T-helper 1 cell treated with Interleukin-12 subunit alpha and Interleukin-12 subunit beta and Interleukin-4 antibody, amounts not matched to agents 30 ng/mL and 1 ng/mL, for 36 hours (primary cell): ENCODE measurements at regions not wholly inside any gene's neighbourhood (a gene's known extent, or its start where the extent isn't known, plus 50 kb on each side); places are given as distances from the start of the nearest gene placed in this dataset.

Experiments used
- intact Hi-C: fragments of 100-400 bp; cut with micrococcal nuclease; formaldehyde crosslinking; loops from one replicate; pipeline ENCODE4 v1.15.1; 2024

- intact Hi-C loops: no loop called here
Measured at GRCh38 chr10:91691981-91692380, 59.1 kb upstream of the PPP1R3C start.

DNA sequence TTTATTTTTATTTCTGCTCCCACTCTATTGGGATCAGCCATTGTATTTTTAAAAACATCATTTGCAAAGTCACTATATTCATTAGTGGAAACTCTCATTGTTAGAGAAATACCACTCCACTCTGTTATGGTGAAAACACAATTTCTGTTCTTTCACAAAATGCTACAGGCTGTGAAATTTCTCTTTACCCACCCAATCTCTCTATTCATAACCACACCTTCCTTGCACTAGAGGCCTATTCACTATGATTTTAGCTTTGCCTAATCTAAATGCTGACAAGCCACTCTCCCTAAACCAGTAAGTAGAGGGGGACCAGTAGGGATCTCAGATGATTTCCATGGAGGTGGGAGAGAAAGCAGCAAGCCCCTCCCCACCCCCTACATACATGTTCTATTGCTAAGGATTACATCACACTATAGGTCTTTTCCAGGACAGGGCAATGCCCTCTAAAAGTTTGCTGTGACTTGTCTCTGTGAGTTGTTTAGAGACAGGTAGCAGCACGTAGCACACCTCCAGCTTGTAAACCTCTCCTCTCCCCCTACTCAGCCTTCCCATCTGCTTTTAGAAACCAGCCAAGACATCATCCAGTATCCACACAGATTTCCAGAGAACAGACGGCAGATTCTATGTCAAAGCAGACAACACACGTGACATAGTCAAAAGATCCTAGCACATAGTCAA, 58.3 kb upstream of the PPP1R3C start:
- intact Hi-C loops: no loop called here

DNA sequence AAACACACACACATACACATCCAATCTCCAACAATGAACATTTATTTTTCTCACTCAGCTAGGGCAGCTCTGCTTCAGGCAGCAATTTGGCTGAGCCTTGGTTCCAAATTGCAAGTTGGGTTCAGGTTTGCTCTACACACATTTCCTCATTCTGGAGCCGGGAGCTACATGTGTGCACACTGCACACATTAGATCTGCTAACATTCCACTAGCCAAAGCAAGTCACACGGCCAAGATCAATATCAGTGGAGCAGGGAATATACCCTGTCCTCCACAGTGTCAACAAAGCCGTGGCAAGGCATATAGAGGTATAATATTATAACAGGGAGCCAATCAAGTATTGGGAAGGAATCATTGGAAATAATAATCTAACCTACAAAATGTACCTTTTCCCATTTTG, 57.5 kb upstream of the PPP1R3C start:
- intact Hi-C loops: no loop called here

GRCh38 chr10:91689731-91690168, 56.9 kb upstream of the PPP1R3C start:
- intact Hi-C loops: no loop called here

DNA sequence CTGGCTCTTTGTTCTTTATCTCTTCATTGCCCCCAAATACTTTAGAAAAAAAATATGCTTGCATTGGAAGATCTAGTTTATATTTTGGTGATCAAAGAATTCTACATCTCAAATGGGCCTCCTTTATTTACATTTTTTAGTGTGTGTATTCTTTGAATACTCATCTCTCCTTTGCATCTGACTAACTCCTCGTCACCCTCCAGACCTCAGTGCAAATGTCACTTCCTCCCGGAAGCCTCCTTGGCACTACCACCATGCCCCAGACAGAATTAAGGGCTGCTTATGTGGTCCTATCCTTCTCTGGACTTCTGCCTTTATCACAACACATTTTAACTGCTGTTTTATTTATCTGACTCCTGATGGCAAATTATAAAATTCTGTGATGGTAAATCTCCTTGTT, 52.0 kb upstream of the PPP1R3C start:
- intact Hi-C loops: no loop called here

GRCh38 chr10:91683975-91684374, 51.1 kb upstream of the PPP1R3C start:
- intact Hi-C loops: no loop called here

- intact Hi-C loops: no loop called here
Measured at GRCh38 chr10:91682912-91683311, 50.0 kb upstream of the PPP1R3C start.
